Caco-2 (cell line): ENCODE measurements at regions not wholly inside any gene's neighbourhood (a gene's known extent, or its start where the extent isn't known, plus 50 kb on each side); places are given as distances from the start of the nearest gene placed in this dataset.

Experiments used
- BruUV-seq: library from RNA; stranded (reverse); fragments of 400-500 nt; replicated peaks from 2 replicates; lab custom pipeline; 2021; lab: Mats Ljungman, UMichigan
- CTCF ChIA-PET: fragments of 300-600 bp; sonication (Branson Sonifier 250); formaldehyde crosslinking; loops from one replicate; lab custom pipeline; 2022; ENCODE audit warnings: antibody characterized with exemption; lab: Charles Lee
- POLR2A ChIA-PET: fragments of 300-600 bp; sonication (Branson Sonifier 250); formaldehyde crosslinking; loops from one replicate; lab custom pipeline; 2022; ENCODE audit warnings: antibody characterized with exemption; lab: Charles Lee
- DNase-seq, 2 experiments: peaks; one replicate each; pipeline versions ENCODE4 v3.0.0 to v3.0.0-alpha.2; 2020 to 2022
- H3K27me3 ChIP-seq: replicated peaks from 2 replicates; pipeline ENCODE4 v1.6.0; 2011; ENCODE audit warnings: low read length; ENCODE audit not compliant: control insufficient read depth, insufficient read depth
- H3K36me3 ChIP-seq: 2 replicates; pipeline ENCODE4 v1.5.1; 2011; ENCODE audit warnings: low read length; ENCODE audit not compliant: control insufficient read depth, insufficient read depth
- H3K4me1 ChIP-seq: fragments of 250-450 bp; sonication (Bioruptor Pico); 2 replicates; pipeline ENCODE4 v1.5.1; 2020; ENCODE audit warnings: mild to moderate bottlenecking
- H3K4me3 ChIP-seq: 2 replicates; pipeline ENCODE4 v1.5.1; 2011; ENCODE audit warnings: low read depth, mild to moderate bottlenecking, control low read depth, low read length
- H3K9me3 ChIP-seq: fragments of 250-450 bp; sonication (Bioruptor Pico); 2 replicates; pipeline ENCODE4 v1.5.1; 2020; ENCODE audit warnings: mild to moderate bottlenecking, moderate library complexity
- H3K27ac Mint-ChIP-seq: one replicate; pipeline ENCODE4 v1.8.0; 2022; ENCODE audit warnings: mixed read lengths; ENCODE audit not compliant: unreplicated experiment
- H3K27me3 Mint-ChIP-seq: one replicate; pipeline ENCODE4 v1.8.0; 2022; ENCODE audit warnings: mixed read lengths; ENCODE audit not compliant: insufficient read depth, unreplicated experiment
- H3K36me3 Mint-ChIP-seq: one replicate; pipeline ENCODE4 v1.8.0; 2022; ENCODE audit warnings: mild to moderate bottlenecking, mixed read lengths; ENCODE audit not compliant: insufficient read depth, unreplicated experiment
- H3K4me1 Mint-ChIP-seq: one replicate; pipeline ENCODE4 v1.8.0; 2022; ENCODE audit warnings: low read depth, mixed read lengths; ENCODE audit not compliant: unreplicated experiment
- H3K4me3 Mint-ChIP-seq: one replicate; pipeline ENCODE4 v1.8.0; 2022; ENCODE audit warnings: mild to moderate bottlenecking, moderate library complexity, mixed read lengths; ENCODE audit not compliant: unreplicated experiment
- H3K9me3 Mint-ChIP-seq: one replicate; pipeline ENCODE4 v1.8.0; 2022; ENCODE audit warnings: mixed read lengths; ENCODE audit not compliant: unreplicated experiment
- intact Hi-C: fragments of 100-400 bp; cut with micrococcal nuclease; formaldehyde crosslinking; loops from one replicate; pipeline ENCODE4 v1.10.0; 2022; ENCODE audit not compliant: unreplicated experiment
- TF ChIP-seq, protein P1 (sequence below), 2 experiments: fragments of 200-600 bp in 1 of 2; IDR thresholded peaks; 1 replicate in 1 of 2; 2 replicates in 1 of 2; pipeline versions ENCODE4 v1.5.1 to v1.8.0; 2011 to 2022; ENCODE audit warnings: antibody characterized with exemption in 1 of 2, control low read depth in 1 of 2, inconsistent platforms in 1 of 2, low read depth in 1 of 2, low read length in 1 of 2, mild to moderate bottlenecking in 1 of 2, moderate library complexity in 1 of 2; ENCODE audit not compliant: insufficient read depth in 1 of 2, severe bottlenecking in 1 of 2, unreplicated experiment in 1 of 2

DNA sequence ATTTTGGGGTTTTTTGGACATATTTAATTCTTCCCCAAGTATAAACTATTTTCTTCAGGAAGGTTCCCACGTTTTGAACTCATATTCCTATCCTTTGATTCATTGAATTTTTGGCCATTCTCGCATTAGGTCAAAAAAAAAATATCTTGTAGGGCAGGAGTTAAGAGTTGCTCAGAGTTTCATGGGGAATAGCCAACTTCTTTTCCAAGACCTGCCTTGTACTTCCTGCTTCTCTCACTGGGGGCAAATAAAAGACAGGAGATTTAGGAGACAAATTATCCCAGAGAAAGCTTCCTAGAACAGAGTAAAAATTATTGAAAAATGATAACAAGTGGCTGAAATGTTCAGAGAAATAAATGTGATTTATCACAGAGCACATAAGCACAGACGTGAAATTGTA is 55.2 kb upstream of the BCL11A start:
- H3K4me3 ChIP-seq: no peak overlapping the region
- no peaks in the 10 kb centered on the region for H3K27me3 ChIP-seq
- H3K36me3 ChIP-seq: no peaks in the 10 kb centered on the region
- no peak for DNase-seq
- no peaks in the 10 kb centered on the region for H3K4me1 ChIP-seq
- H3K4me3 Mint-ChIP-seq: no peak overlapping the region
- no peaks in the 10 kb centered on the region for H3K36me3 Mint-ChIP-seq
- BruUV-seq: no TSS peak
- H3K27ac Mint-ChIP-seq: no peak overlapping the region
- no peaks in the 10 kb centered on the region for H3K4me1 Mint-ChIP-seq
- ChIA-PET CTCF (no interaction called here), POLR2A (no interaction called here)
- H3K9me3 Mint-ChIP-seq: no peaks in the 10 kb centered on the region
- TF ChIP-seq, protein P1, sequence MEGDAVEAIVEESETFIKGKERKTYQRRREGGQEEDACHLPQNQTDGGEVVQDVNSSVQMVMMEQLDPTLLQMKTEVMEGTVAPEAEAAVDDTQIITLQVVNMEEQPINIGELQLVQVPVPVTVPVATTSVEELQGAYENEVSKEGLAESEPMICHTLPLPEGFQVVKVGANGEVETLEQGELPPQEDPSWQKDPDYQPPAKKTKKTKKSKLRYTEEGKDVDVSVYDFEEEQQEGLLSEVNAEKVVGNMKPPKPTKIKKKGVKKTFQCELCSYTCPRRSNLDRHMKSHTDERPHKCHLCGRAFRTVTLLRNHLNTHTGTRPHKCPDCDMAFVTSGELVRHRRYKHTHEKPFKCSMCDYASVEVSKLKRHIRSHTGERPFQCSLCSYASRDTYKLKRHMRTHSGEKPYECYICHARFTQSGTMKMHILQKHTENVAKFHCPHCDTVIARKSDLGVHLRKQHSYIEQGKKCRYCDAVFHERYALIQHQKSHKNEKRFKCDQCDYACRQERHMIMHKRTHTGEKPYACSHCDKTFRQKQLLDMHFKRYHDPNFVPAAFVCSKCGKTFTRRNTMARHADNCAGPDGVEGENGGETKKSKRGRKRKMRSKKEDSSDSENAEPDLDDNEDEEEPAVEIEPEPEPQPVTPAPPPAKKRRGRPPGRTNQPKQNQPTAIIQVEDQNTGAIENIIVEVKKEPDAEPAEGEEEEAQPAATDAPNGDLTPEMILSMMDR (IDR thresholded peaks at IDR 0.05; ENCODE audit: insufficient read depth in 1 of 2, low read depth in 1 of 2, low read length in 1 of 2, severe bottlenecking in 1 of 2, unreplicated experiment in 1 of 2): no peak
- no peaks in the 10 kb centered on the region for H3K9me3 ChIP-seq
- peaks cover 14% of the 10 kb centered on the region for H3K27me3 Mint-ChIP-seq
- intact Hi-C loops: no loop called here

DNA sequence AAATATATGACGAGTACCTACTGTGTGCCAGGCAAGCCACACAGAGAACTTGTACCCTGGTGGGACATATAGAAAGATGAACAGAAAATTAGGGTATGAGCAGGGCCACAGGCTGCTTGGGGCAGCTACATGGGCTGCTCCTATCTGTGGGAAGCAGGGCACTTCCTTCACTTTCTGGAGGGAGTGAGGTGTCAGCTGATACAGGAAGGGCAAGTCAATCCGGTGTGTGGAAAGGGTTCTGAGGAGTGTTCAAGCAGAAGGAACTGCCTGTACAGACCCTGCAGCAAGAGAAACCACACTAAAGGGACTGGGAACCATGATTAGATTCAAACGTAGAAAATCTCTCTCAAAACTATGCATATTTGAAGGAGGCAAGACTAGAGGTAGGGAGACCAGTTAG is 58.6 kb upstream of the BCL11A start:
- Histone ChIP-seq H3K9me3 (no peaks in the 10 kb centered on the region), H3K4me3 (no peak overlapping the region), H3K4me1 (no peaks in the 10 kb centered on the region), H3K27me3 (no peaks in the 10 kb centered on the region), H3K36me3 (no peaks in the 10 kb centered on the region)
- Mint-ChIP-seq H3K36me3 (no peaks in the 10 kb centered on the region), H3K27ac (no peak overlapping the region), H3K9me3 (no peaks in the 10 kb centered on the region), H3K27me3 (peaks cover 8% of the 10 kb centered on the region), H3K4me1 (no peaks in the 10 kb centered on the region), H3K4me3 (no peak overlapping the region)
- TF ChIP-seq, protein P1 (IDR thresholded peaks at IDR 0.05; ENCODE audit: insufficient read depth in 1 of 2, low read depth in 1 of 2, low read length in 1 of 2, severe bottlenecking in 1 of 2, unreplicated experiment in 1 of 2): no peak
- intact Hi-C loops: no loop called here
- DNase-seq: no peak
- ChIA-PET CTCF (interaction anchor here (1.0 kb wide), 1 partner anchor 29 kb away, joined by 3 read pairs; no protein-coding TSS in a partner anchor), POLR2A (no interaction called here)
- BruUV-seq: no TSS peak

DNA sequence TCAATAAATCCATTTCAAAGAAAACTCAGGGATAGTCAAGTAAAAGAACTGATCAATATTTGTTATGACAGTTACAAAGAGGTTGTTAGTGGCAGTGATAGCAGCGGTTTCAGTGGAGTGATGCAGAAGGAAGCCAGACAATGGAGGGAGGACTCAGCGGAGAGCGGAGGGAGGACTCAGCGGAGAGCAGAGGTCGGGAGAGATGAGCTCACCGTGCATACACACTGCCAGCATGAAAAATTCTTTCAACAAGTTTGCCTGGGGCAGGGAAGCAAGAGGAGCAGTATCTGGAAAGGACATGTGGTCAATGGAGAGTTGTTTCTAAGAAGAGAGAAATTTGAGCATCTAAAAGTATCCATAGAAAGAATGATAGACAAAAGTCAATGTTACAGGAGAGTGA is 60.9 kb upstream of the BCL11A start:
- Histone ChIP-seq H3K4me1 (no peaks in the 10 kb centered on the region), H3K27me3 (no peaks in the 10 kb centered on the region), H3K36me3 (no peaks in the 10 kb centered on the region), H3K4me3 (no peak overlapping the region), H3K9me3 (no peaks in the 10 kb centered on the region)
- peaks cover 10% of the 10 kb centered on the region for H3K27me3 Mint-ChIP-seq
- no peak overlapping the region for H3K27ac Mint-ChIP-seq
- TF ChIP-seq, protein P1 (IDR thresholded peaks at IDR 0.05; ENCODE audit: insufficient read depth in 1 of 2, low read depth in 1 of 2, low read length in 1 of 2, severe bottlenecking in 1 of 2, unreplicated experiment in 1 of 2): no peak
- no peak for DNase-seq
- H3K9me3 Mint-ChIP-seq: no peaks in the 10 kb centered on the region
- intact Hi-C loops: no loop called here
- no peaks in the 10 kb centered on the region for H3K36me3 Mint-ChIP-seq
- H3K4me1 Mint-ChIP-seq: no peaks in the 10 kb centered on the region
- CTCF ChIA-PET: interaction anchor here (0.6 kb wide), 1 partner anchor 95 kb away, joined by 8 read pairs; no protein-coding TSS in a partner anchor
- H3K4me3 Mint-ChIP-seq: no peak overlapping the region
- POLR2A ChIA-PET: no interaction called here
- BruUV-seq: no TSS peak
